Gastroesophageal sphincter (tissue), 2 donors: ENCODE measurements at regions not wholly inside any gene's neighbourhood (a gene's known extent, or its start where the extent isn't known, plus 50 kb on each side); places are given as distances from the start of the nearest gene placed in this dataset.

Source experiments
- POLR2A ChIP-seq, 2 donors: fragments of 450-650 bp; IDR thresholded peaks; one replicate each; pipeline ENCODE4 v1.6.1; 2017; ENCODE audit warnings: antibody characterized with exemption in 2 of 2, mild to moderate bottlenecking in 2 of 2, moderate library complexity in 1 of 2
- POLR2AphosphoS5 ChIP-seq: sonication (generic); formaldehyde crosslinking; IDR thresholded peaks from one replicate; pipeline ENCODE4 v1.6.1; 2017; ENCODE audit warnings: antibody characterized with exemption

GRCh38 chr2:192634557-192634956 is 439.8 kb upstream of the TMEFF2 start:
- TF ChIP-seq POLR2AphosphoS5 (no peak), POLR2A (IDR thresholded peaks at IDR 0.05) (no peak)
